Lower lobe of right lung (tissue), 2 donors: ENCODE measurements at regions not wholly inside any gene's neighbourhood (a gene's known extent, or its start where the extent isn't known, plus 50 kb on each side); places are given as distances from the start of the nearest gene placed in this dataset.

ENCODE experiments used
- ATAC-seq, 2 donors: fragments of 200-7000 bp; cut with Tn5 transposase; one replicate each; pipeline ENCODE4 v1.9.1; 2020 to 2022; ENCODE audit warnings: mild to moderate bottlenecking in 2 of 2, moderate library complexity in 2 of 2
- DNase-seq: peaks from one replicate; pipeline ENCODE4 v3.0.0-alpha.2; 2020
- H3K27ac ChIP-seq: fragments of 200-600 bp; one replicate; pipeline ENCODE4 v1.8.0; 2022
- H3K27me3 ChIP-seq: fragments of 200-600 bp; one replicate; pipeline ENCODE4 v1.8.0; 2022; ENCODE audit warnings: low read depth
- H3K36me3 ChIP-seq: fragments of 200-600 bp; one replicate; pipeline ENCODE4 v1.8.0; 2022; ENCODE audit warnings: mild to moderate bottlenecking
- H3K4me1 ChIP-seq: fragments of 200-600 bp; one replicate; pipeline ENCODE4 v1.8.0; 2022
- H3K4me3 ChIP-seq: fragments of 200-600 bp; one replicate; pipeline ENCODE4 v1.8.0; 2022; ENCODE audit warnings: mild to moderate bottlenecking
- H3K9me3 ChIP-seq: fragments of 200-600 bp; one replicate; pipeline ENCODE4 v1.8.0; 2022
- intact Hi-C: fragments of 100-400 bp; cut with DNase I; formaldehyde crosslinking; loops from one replicate; pipeline ENCODE4 v1.11.0; 2022
- TF ChIP-seq, protein P1 (sequence below): fragments of 200-600 bp; IDR thresholded peaks from one replicate; pipeline ENCODE4 v1.8.0; 2022; ENCODE audit warnings: antibody characterized with exemption, mild to moderate bottlenecking
- donor health status: DM: no; HTN: yes; CAD: no; lungs with severe emphysema.

DNA sequence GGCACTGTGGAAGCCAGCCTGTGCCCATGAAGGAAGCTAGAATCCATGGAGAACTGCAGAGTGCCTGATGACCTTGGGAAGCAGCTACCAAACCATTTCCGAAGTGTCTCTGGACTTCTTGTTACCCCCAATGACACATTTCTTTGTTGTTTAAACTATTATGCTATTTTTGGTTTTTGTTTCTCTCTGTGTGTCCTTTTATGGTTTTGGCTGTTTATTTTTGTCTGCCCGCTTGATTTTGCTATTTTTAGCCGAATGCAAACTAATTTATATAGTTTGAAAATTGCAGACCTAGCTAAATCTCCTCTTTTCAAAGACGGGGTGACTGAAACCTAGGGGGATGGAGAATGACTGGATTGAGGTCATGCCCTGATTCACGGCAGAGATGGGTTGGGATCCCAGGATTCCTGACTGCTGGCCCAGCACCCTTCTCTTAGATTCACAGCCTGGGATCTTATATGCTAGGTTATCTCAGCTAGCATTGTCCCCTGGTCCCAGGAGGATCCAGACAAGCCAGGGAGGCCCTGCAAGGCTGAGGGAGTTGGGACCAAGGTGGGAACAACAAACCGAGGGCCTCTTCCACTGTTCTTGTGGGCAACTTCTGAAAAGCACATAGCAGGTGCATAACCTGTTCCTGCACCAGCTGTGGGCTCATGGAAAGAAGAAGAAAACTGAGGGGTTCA lies 116.3 kb upstream of the HAAO start:
- Histone ChIP-seq H3K9me3 (no peaks in the 10 kb centered on the region), H3K27ac (peak overlapping the region; percentile 80), H3K36me3 (no peaks in the 10 kb centered on the region), H3K27me3 (peaks cover 21% of the 10 kb centered on the region), H3K4me3 (no peak overlapping the region), H3K4me1 (peaks cover 59% of the 10 kb centered on the region)
- TF ChIP-seq, protein P1, sequence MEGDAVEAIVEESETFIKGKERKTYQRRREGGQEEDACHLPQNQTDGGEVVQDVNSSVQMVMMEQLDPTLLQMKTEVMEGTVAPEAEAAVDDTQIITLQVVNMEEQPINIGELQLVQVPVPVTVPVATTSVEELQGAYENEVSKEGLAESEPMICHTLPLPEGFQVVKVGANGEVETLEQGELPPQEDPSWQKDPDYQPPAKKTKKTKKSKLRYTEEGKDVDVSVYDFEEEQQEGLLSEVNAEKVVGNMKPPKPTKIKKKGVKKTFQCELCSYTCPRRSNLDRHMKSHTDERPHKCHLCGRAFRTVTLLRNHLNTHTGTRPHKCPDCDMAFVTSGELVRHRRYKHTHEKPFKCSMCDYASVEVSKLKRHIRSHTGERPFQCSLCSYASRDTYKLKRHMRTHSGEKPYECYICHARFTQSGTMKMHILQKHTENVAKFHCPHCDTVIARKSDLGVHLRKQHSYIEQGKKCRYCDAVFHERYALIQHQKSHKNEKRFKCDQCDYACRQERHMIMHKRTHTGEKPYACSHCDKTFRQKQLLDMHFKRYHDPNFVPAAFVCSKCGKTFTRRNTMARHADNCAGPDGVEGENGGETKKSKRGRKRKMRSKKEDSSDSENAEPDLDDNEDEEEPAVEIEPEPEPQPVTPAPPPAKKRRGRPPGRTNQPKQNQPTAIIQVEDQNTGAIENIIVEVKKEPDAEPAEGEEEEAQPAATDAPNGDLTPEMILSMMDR: no peak
- no peak for ATAC-seq
- intact Hi-C loops: no loop called here
- no peak for DNase-seq

GRCh38 chr2:42907835-42908234 lies 115.5 kb upstream of the HAAO start:
- intact Hi-C loops: no loop called here
- TF ChIP-seq, protein P1: no peak
- Histone ChIP-seq H3K36me3 (no peaks in the 10 kb centered on the region), H3K27me3 (peaks cover 28% of the 10 kb centered on the region), H3K27ac (peak overlapping the region; percentile 80), H3K9me3 (no peaks in the 10 kb centered on the region), H3K4me3 (no peak overlapping the region), H3K4me1 (peaks cover 52% of the 10 kb centered on the region)
- DNase-seq (no peak), ATAC-seq (no peak)

- no peaks in the 10 kb centered on the region for H3K9me3 ChIP-seq
- DNase-seq (no peak), ATAC-seq (peak; percentile 54 to 64)
- no peaks in the 10 kb centered on the region for H3K36me3 ChIP-seq
- TF ChIP-seq, protein P1: no peak
- peak overlapping the region; percentile 80 for H3K27ac ChIP-seq
- H3K4me1 ChIP-seq: peaks cover 52% of the 10 kb centered on the region
- peaks cover 29% of the 10 kb centered on the region for H3K27me3 ChIP-seq
- H3K4me3 ChIP-seq: no peak overlapping the region
- intact Hi-C loops: no loop called here
Measured at GRCh38 chr2:42906557-42907411, 114.4 kb upstream of the HAAO start.

DNA sequence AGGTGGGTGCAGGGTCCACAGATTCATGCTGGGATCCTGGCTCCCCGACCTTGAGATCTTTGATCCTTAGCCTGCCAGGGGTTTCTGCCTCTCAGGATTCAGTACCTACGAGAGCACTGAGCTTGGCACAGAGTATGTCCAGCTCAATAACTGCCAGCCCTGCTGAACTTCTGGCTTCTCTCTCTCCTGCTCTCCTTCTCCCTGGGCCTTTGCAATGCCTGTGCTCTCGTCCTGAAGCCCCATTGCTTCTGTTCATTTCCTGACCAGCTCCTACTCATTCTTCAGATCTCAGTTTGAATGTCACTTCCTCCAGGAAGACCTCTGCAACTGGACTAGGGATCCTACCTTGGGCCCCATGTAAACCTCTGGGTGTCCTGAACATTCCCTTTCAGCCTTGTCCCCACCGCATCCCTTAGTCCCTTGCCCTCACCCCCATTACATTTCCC lies 113.8 kb upstream of the HAAO start:
- TF ChIP-seq, protein P1: no peak
- ATAC-seq (no peak), DNase-seq (no peak)
- H3K4me1 ChIP-seq: peaks cover 52% of the 10 kb centered on the region
- intact Hi-C loops: no loop called here
- no peaks in the 10 kb centered on the region for H3K36me3 ChIP-seq
- no peaks in the 10 kb centered on the region for H3K9me3 ChIP-seq
- H3K27me3 ChIP-seq: peaks cover 29% of the 10 kb centered on the region
- H3K4me3 ChIP-seq: no peak overlapping the region
- H3K27ac ChIP-seq: peak overlapping the region; percentile 80

- Histone ChIP-seq H3K4me3 (no peak overlapping the region), H3K9me3 (no peaks in the 10 kb centered on the region), H3K4me1 (peaks cover 51% of the 10 kb centered on the region), H3K36me3 (no peaks in the 10 kb centered on the region), H3K27me3 (peaks cover 29% of the 10 kb centered on the region), H3K27ac (peak overlapping the region; percentile 80)
- TF ChIP-seq, protein P1: peak; percentile 36
- no peak for ATAC-seq
- DNase-seq: no peak
- intact Hi-C loops: no loop called here
Measured at GRCh38 chr2:42905341-42906110, 113.1 kb upstream of the HAAO start.
